Left colon (tissue), 2 donors: ENCODE measurements at regions not wholly inside any gene's neighbourhood (a gene's known extent, or its start where the extent isn't known, plus 50 kb on each side); places are given as distances from the start of the nearest gene placed in this dataset.

Experiments
- ATAC-seq: fragments of 200-7000 bp; cut with Tn5 transposase; one replicate; pipeline ENCODE4 v1.9.1; 2020; ENCODE audit warnings: mild to moderate bottlenecking, moderate library complexity
- DNase-seq, 2 donors: peaks; one replicate each; pipeline ENCODE4 v3.0.0-alpha.2; 2020
- intact Hi-C, 2 donors: fragments of 100-400 bp; cut with DNase I in 1 of 2; cut with micrococcal nuclease in 1 of 2; formaldehyde crosslinking; loops; one replicate each; pipeline versions ENCODE4 v1.11.2 to v1.14.0; 2022; cut with DNase I, micrococcal nuclease
- donor health status: DM: no; HTN: no; CAD: no.
- donor health status: DM: yes; HTN: yes; CAD: no.

- DNase-seq = no peak
- intact Hi-C loops = no loop called here
Measured at GRCh38 chr4:53684136-53685130, 93.1 kb upstream of the LNX1 start.

DNA sequence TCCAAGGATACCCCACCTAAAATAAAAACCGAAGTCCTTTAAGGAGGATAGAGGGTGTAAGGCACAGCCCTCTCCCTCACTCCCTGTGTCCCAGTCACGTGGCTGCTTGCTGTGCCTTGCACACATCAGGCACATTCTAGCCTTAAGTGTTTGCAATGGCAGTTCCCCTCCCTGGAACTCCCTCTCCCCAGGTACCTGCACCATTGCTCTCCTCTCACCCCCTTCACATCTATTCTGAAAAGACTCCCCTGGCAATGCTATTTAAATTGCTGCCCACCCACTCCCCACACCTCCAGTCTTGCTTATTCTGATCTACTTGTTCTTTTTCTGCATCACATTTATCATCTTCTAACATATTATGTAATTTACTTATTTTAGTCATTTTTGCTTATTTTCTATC, 91.6 kb upstream of the LNX1 start:
- ATAC-seq = no peak
- no peak for DNase-seq
- intact Hi-C loops = no loop called here

More at GRCh38 chr4:53684136-53685130, 93.1 kb upstream of the LNX1 start:
- ATAC-seq = no peak

- no peak for DNase-seq
- no peak for ATAC-seq
- intact Hi-C loops = no loop called here
Measured at GRCh38 chr4:53682196-53682595, 90.9 kb upstream of the LNX1 start.

DNA sequence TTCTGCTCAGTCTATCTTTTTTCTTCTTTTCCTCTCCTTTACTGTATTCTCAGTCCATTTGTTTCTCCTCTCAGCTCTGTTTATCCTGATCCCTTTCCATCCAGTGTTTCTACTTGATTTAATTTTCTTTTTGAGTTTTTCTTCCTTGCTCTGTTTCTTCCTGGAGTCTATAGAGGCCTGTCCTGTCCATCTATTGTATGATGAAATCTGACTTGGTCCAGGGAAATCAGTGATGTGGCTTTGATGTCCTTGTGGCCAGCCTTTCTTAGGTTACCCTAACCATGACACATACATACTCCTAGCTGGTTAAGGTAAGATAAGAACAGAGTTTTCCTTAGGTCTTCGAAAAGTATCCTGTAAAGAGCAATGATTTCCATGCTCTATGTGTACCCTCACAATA, 89.3 kb upstream of the LNX1 start:
- intact Hi-C loops = no loop called here
- ATAC-seq = no peak
- no peak for DNase-seq

DNA sequence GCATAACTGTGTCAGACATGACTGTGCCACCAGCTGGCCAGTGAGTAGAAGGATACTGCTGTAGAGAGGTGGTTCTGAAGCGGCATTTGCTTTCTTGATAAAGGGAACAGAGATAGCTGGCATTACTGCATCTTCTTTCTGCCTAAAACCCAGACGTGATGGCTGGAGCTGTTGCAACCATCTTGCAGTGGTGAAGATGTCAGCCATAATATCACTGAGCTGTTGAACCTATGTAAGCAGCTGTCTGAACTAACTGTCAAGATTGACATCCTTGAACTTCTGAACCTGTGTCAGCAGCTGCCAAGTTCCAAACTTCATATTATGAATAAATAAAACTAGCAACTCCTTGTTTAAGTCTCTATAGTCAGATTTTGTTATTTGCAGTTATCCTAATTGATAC, 88.9 kb upstream of the LNX1 start:
- intact Hi-C loops = no loop called here
- DNase-seq (no peak), ATAC-seq (no peak)

- intact Hi-C loops = no loop called here
- DNase-seq (no peak), ATAC-seq (no peak)
Measured at GRCh38 chr4:53676402-53676871, 85.2 kb upstream of the LNX1 start.

DNA sequence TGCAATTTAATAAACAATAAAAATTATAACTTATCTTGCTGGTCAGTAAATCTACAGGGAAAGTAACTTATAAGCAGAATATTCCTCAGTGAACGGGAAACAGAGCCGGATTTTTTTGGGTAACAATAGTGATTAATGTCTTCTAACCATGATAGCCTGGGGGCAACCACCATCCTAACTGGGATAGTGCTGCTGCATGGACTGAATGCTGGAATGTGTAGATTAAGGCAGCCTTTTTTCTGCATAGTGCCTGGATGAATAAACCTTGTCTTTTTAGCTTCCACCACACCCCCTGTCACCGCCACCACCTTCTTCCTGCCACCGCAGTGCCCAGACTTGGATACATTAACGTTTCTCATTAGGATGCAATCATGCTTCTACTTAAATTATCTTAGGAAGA, 83.6 kb upstream of the LNX1 start:
- intact Hi-C loops = no loop called here
- ATAC-seq = no peak
- DNase-seq = no peak

GRCh38 chr4:53672873-53673272, 81.6 kb upstream of the LNX1 start:
- ATAC-seq = peak; percentile 53
- DNase-seq = no peak
- intact Hi-C loops = no loop called here

DNA sequence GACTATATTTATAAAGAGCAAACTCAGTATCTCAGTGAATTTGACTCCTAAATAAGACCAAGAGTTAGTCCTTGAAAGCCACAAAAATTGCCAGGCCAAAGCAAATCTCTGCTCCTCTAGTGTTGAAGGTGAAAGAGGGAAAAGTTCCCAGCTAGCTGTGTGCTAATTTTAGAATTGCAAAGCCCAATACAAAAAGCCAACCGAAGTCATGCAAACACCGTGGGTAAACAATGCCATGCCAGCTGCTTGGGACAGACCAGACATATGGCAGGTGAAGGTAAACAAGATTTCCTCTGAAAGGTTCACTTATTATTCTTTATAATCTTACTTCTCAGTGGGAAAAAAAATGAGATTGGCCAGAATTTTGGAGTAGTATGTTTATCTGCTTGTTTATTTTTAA, 80.5 kb upstream of the LNX1 start:
- intact Hi-C loops = no loop called here
- no peak for DNase-seq
- ATAC-seq = peak; percentile 80

DNA sequence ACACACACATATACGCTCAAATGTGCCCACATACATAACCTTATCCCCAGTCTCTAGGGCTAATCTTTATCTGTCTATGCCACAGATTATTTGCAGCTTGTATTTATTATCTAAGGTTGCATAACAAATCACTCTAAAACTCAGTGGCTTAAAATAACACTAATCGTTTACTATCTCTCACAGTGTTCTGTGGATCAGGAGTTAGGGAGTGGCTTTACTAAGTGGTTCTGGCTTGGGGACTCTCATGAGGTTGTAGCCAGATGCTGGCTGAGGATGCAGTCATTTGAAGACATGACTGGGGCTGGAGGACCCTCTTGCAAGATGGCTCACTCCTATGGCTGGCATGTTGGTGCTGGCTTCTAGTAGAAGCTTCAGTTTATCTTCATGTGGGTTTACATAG, 68.5 kb upstream of the LNX1 start:
- DNase-seq = no peak
- intact Hi-C loops = no loop called here
- ATAC-seq = no peak

GRCh38 chr4:53659112-53659511, 67.8 kb upstream of the LNX1 start:
- no peak for DNase-seq
- intact Hi-C loops = no loop called here
- no peak for ATAC-seq

- intact Hi-C loops = no loop called here
- DNase-seq = no peak
- ATAC-seq = no peak
Measured at GRCh38 chr4:53658029-53658428, 66.7 kb upstream of the LNX1 start.

- DNase-seq (no peak), ATAC-seq (no peak)
- intact Hi-C loops = no loop called here
Measured at GRCh38 chr4:53656421-53656981, 65.2 kb upstream of the LNX1 start.

DNA sequence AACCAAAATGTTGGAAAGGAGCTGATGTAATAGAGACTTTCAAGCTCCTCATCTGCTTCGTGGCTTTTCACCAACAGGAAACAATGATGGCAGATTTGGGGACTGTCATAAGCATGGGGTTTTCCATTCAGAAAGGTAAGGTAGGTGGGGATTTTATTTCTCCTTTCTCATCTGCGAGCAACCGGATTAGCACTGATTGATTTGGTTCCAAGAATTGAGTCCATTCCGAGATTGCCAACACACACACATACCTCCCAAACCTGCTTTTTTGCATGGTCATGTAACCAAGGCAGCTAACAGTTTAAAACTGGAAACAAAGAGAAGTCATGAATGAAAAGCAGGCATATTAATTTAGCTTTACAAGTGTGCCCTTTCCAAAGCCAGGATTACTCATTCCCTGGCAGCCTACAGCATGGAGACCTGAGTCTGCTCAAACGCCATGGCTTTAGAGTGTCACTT, 63.0 kb upstream of the LNX1 start:
- DNase-seq (no peak), ATAC-seq (no peak)
- intact Hi-C loops = no loop called here

GRCh38 chr4:53653484-53654053, 62.3 kb upstream of the LNX1 start:
- peak; percentile 48 to 66 for DNase-seq
- intact Hi-C loops = no loop called here
- ATAC-seq = peak; percentile 79

- DNase-seq (peak; percentile 80 to 86), ATAC-seq (peak; percentile 79)
- intact Hi-C loops = no loop called here
Measured at GRCh38 chr4:53651156-53651735, 60.0 kb upstream of the LNX1 start.

- ATAC-seq (no peak), DNase-seq (no peak)
- intact Hi-C loops = no loop called here
Measured at GRCh38 chr4:53649357-53649756, 58.1 kb upstream of the LNX1 start.

- no peak for DNase-seq
- intact Hi-C loops = no loop called here
- ATAC-seq = no peak
Measured at GRCh38 chr4:53647547-53647946, 56.3 kb upstream of the LNX1 start.

GRCh38 chr4:53646795-53647194, 55.5 kb upstream of the LNX1 start:
- DNase-seq = peak; percentile 52 to 60
- ATAC-seq = peak; percentile 40
- intact Hi-C loops = no loop called here

- peak; percentile 12 for ATAC-seq
Measured at GRCh38 chr4:53645108-53645507, 53.8 kb upstream of the LNX1 start.

More at GRCh38 chr4:53645108-53645507, 53.8 kb upstream of the LNX1 start:
- intact Hi-C loops = no loop called here
- DNase-seq = no peak
